ENCODE measurements at regions not wholly inside any gene's neighbourhood (a gene's known extent, or its start where the extent isn't known, plus 50 kb on each side); places are given as distances from the start of the nearest gene placed in this dataset.
"Not testable (repeated sequence)": the region's sequence is repeated elsewhere in the genome, so short reads cannot be mapped to it uniquely, and the experiment has no call there.

- DNase-seq, result no peak
- no peaks in the 10 kb centered on the region for H3K36me3 ChIP-seq
- no peaks in the 10 kb centered on the region for H3K9me3 ChIP-seq
- no peak overlapping the region for H3K9ac ChIP-seq (ENCODE audit: low read depth in 2 of 2, low read length in 2 of 2)
- H3K4me3 ChIP-seq, result no peak overlapping the region
- TF ChIP-seq CTCF (IDR thresholded peaks at IDR 0.05), result no peak
- intact Hi-C loops (cut with DNase I), result no loop called here
- H3K4me1 ChIP-seq, result no peaks in the 10 kb centered on the region
- H3K27me3 ChIP-seq, result no peaks in the 10 kb centered on the region
- H3K27ac ChIP-seq, result no peak overlapping the region
Measured at GRCh38 chr18:30149585-30149984, 893.0 kb downstream of the DSC3 start.

GRCh38 chr18:30142870-30143269 lies 899.7 kb downstream of the DSC3 start:
- Histone ChIP-seq H3K9ac (ENCODE audit: low read depth in 2 of 2, low read length in 2 of 2) (no peak overlapping the region), H3K36me3 (no peaks in the 10 kb centered on the region), H3K4me1 (no peaks in the 10 kb centered on the region), H3K27me3 (no peaks in the 10 kb centered on the region), H3K4me3 (no peak overlapping the region), H3K27ac (no peak overlapping the region), H3K9me3 (no peaks in the 10 kb centered on the region)
- TF ChIP-seq CTCF (IDR thresholded peaks at IDR 0.05), result no peak
- intact Hi-C loops (cut with DNase I), result no loop called here
- no peak for DNase-seq

- Histone ChIP-seq H3K4me3 (no peak overlapping the region), H3K27ac (no peak overlapping the region), H3K9ac (ENCODE audit: low read depth in 2 of 2, low read length in 2 of 2) (no peak overlapping the region), H3K9me3 (no peaks in the 10 kb centered on the region), H3K4me1 (no peaks in the 10 kb centered on the region), H3K27me3 (no peaks in the 10 kb centered on the region), H3K36me3 (no peaks in the 10 kb centered on the region)
- TF ChIP-seq CTCF (IDR thresholded peaks at IDR 0.05), result no peak
- intact Hi-C loops (cut with DNase I), result no loop called here
- DNase-seq, result no peak
Measured at GRCh38 chr18:30142248-30142647, 900.3 kb downstream of the DSC3 start.

GRCh38 chr18:30141506-30141905 lies 901.0 kb downstream of the DSC3 start:
- H3K9me3 ChIP-seq; intact Hi-C loops (cut with DNase I); H3K4me3 ChIP-seq; H3K27me3 ChIP-seq; DNase-seq; H3K27ac ChIP-seq; H3K4me1 ChIP-seq; H3K9ac ChIP-seq (ENCODE audit: low read depth in 2 of 2, low read length in 2 of 2); H3K36me3 ChIP-seq: not testable (repeated sequence)

GRCh38 chr18:30139631-30140287 lies 902.8 kb downstream of the DSC3 start:
- DNase-seq, result no peak
- H3K9ac ChIP-seq (ENCODE audit: low read depth in 2 of 2, low read length in 2 of 2), result no peak overlapping the region
- H3K4me3 ChIP-seq, result no peak overlapping the region
- no peaks in the 10 kb centered on the region for H3K9me3 ChIP-seq
- no peak overlapping the region for H3K27ac ChIP-seq
- no peaks in the 10 kb centered on the region for H3K4me1 ChIP-seq
- no peaks in the 10 kb centered on the region for H3K27me3 ChIP-seq
- intact Hi-C loops (cut with DNase I), result no loop called here
- TF ChIP-seq CTCF (IDR thresholded peaks at IDR 0.05), result no peak
- H3K36me3 ChIP-seq, result no peaks in the 10 kb centered on the region

GRCh38 chr18:30135938-30136337 lies 906.6 kb downstream of the DSC3 start:
- no peaks in the 10 kb centered on the region for H3K4me1 ChIP-seq
- no peaks in the 10 kb centered on the region for H3K36me3 ChIP-seq
- no peaks in the 10 kb centered on the region for H3K27me3 ChIP-seq
- no peaks in the 10 kb centered on the region for H3K9me3 ChIP-seq
- DNase-seq, result no peak
- no peak overlapping the region for H3K27ac ChIP-seq
- H3K9ac ChIP-seq (ENCODE audit: low read depth in 2 of 2, low read length in 2 of 2), result no peak overlapping the region
- no peak for TF ChIP-seq CTCF (IDR thresholded peaks at IDR 0.05)
- no peak overlapping the region for H3K4me3 ChIP-seq
- intact Hi-C loops (cut with DNase I), result no loop called here

Data from colonic mucosa (tissue), 4 donors.